ENCODE measurements at regions not wholly inside any gene's neighbourhood (a gene's known extent, or its start where the extent isn't known, plus 50 kb on each side); places are given as distances from the start of the nearest gene placed in this dataset.
"Not testable (repeated sequence)": the region's sequence is repeated elsewhere in the genome, so short reads cannot be mapped to it uniquely, and the experiment has no call there.

- not testable (repeated sequence) for DNase-seq (ENCODE audit: extremely low spot score, insufficient read length, low read depth); FAIRE-seq
Observed at GRCh38 chr20:47892681-47893080, 107.4 kb upstream of the SULF2 start.

- DNase-seq (ENCODE audit: extremely low spot score, insufficient read length, low read depth); FAIRE-seq: not testable (repeated sequence)
Observed at GRCh38 chr20:47890708-47891107, 105.4 kb upstream of the SULF2 start.

- DNase-seq (ENCODE audit: extremely low spot score, insufficient read length, low read depth); FAIRE-seq: not testable (repeated sequence)
Observed at GRCh38 chr20:47889751-47890150, 104.5 kb upstream of the SULF2 start.

GRCh38 chr20:47888351-47888750, 103.1 kb upstream of the SULF2 start:
- no peak for DNase-seq (ENCODE audit: extremely low spot score, insufficient read length, low read depth)
- no peak for FAIRE-seq

GRCh38 chr20:47887477-47888080, 102.3 kb upstream of the SULF2 start:
- FAIRE-seq = no peak
- no peak for DNase-seq (ENCODE audit: extremely low spot score, insufficient read length, low read depth)

- DNase-seq (ENCODE audit: extremely low spot score, insufficient read length, low read depth) = no peak
- FAIRE-seq = no peak
Observed at GRCh38 chr20:47887064-47887463, 101.8 kb upstream of the SULF2 start.

GRCh38 chr20:47886454-47887041, 101.3 kb upstream of the SULF2 start:
- FAIRE-seq = no peak
- no peak for DNase-seq (ENCODE audit: extremely low spot score, insufficient read length, low read depth)

GRCh38 chr20:47885909-47886453, 100.7 kb upstream of the SULF2 start:
- no peak for DNase-seq (ENCODE audit: extremely low spot score, insufficient read length, low read depth)
- FAIRE-seq = no peak

- DNase-seq (ENCODE audit: extremely low spot score, insufficient read length, low read depth); FAIRE-seq: not testable (repeated sequence)
Observed at GRCh38 chr20:47883940-47884339, 98.7 kb upstream of the SULF2 start.

GRCh38 chr20:47883186-47883585, 97.9 kb upstream of the SULF2 start:
- FAIRE-seq (no peak), DNase-seq (ENCODE audit: extremely low spot score, insufficient read length, low read depth) (no peak)

- no peak for FAIRE-seq
Observed at GRCh38 chr20:47879771-47880170, 94.5 kb upstream of the SULF2 start.

GRCh38 chr20:47878601-47879027, 93.3 kb upstream of the SULF2 start:
- DNase-seq (ENCODE audit: extremely low spot score, insufficient read length, low read depth) (no peak), FAIRE-seq (no peak)

More at GRCh38 chr20:47879771-47880170, 94.5 kb upstream of the SULF2 start:
- no peak for DNase-seq (ENCODE audit: extremely low spot score, insufficient read length, low read depth)

GRCh38 chr20:47876311-47877088, 91.2 kb upstream of the SULF2 start:
- DNase-seq (ENCODE audit: extremely low spot score, insufficient read length, low read depth) (no peak), FAIRE-seq (no peak)

GRCh38 chr20:47875297-47876025, 90.2 kb upstream of the SULF2 start:
- DNase-seq (ENCODE audit: extremely low spot score, insufficient read length, low read depth) (no peak), FAIRE-seq (no peak)

GRCh38 chr20:47872341-47872740, 87.1 kb upstream of the SULF2 start:
- DNase-seq (ENCODE audit: extremely low spot score, insufficient read length, low read depth) (no peak), FAIRE-seq (no peak)

GRCh38 chr20:47870475-47870874, 85.2 kb upstream of the SULF2 start:
- DNase-seq (ENCODE audit: extremely low spot score, insufficient read length, low read depth) (no peak), FAIRE-seq (no peak)

GRCh38 chr20:47868744-47869143, 83.5 kb upstream of the SULF2 start:
- FAIRE-seq = no peak

GRCh38 chr20:47868236-47868635, 83.0 kb upstream of the SULF2 start:
- FAIRE-seq (no peak), DNase-seq (ENCODE audit: extremely low spot score, insufficient read length, low read depth) (no peak)

More at GRCh38 chr20:47868744-47869143, 83.5 kb upstream of the SULF2 start:
- DNase-seq (ENCODE audit: extremely low spot score, insufficient read length, low read depth) = no peak

- FAIRE-seq (no peak), DNase-seq (ENCODE audit: extremely low spot score, insufficient read length, low read depth) (no peak)
Observed at GRCh38 chr20:47867831-47868230, 82.5 kb upstream of the SULF2 start.

GRCh38 chr20:47866480-47866879, 81.2 kb upstream of the SULF2 start:
- FAIRE-seq (no peak), DNase-seq (ENCODE audit: extremely low spot score, insufficient read length, low read depth) (no peak)

All from GM18507 (cell line).